NB4 (cell line): ENCODE measurements at regions not wholly inside any gene's neighbourhood (a gene's known extent, or its start where the extent isn't known, plus 50 kb on each side); places are given as distances from the start of the nearest gene placed in this dataset.
A peak's percentile ranks its signal among the peaks of the same experiment; 100 is the strongest.

Experiments used
- DNase-seq: peaks from one replicate; pipeline ENCODE4 v3.0.0; 2010; ENCODE audit warnings: low read depth
- H3K4me3 ChIP-seq: one replicate; pipeline ENCODE4 v1.5.1; 2011; ENCODE audit warnings: mild to moderate bottlenecking, low read depth, low read length, moderate library complexity
- MYC ChIP-seq: IDR thresholded peaks from 2 replicates; pipeline ENCODE4 v1.6.1; 2011; ENCODE audit warnings: low read depth, low read length
- POLR2A ChIP-seq: IDR thresholded peaks from 2 replicates; pipeline ENCODE4 v1.6.1; 2011; ENCODE audit warnings: mild to moderate bottlenecking; ENCODE audit not compliant: insufficient read length; ENCODE audit errors: extremely low read depth
- TF ChIP-seq, protein P1 (sequence below): IDR thresholded peaks from one replicate; pipeline ENCODE4 v1.5.1; 2012; ENCODE audit warnings: low read depth, low read length
- TF ChIP-seq, protein P2 (sequence below): IDR thresholded peaks from 2 replicates; pipeline ENCODE4 v1.6.1; 2011; ENCODE audit warnings: low read depth, low read length

DNA sequence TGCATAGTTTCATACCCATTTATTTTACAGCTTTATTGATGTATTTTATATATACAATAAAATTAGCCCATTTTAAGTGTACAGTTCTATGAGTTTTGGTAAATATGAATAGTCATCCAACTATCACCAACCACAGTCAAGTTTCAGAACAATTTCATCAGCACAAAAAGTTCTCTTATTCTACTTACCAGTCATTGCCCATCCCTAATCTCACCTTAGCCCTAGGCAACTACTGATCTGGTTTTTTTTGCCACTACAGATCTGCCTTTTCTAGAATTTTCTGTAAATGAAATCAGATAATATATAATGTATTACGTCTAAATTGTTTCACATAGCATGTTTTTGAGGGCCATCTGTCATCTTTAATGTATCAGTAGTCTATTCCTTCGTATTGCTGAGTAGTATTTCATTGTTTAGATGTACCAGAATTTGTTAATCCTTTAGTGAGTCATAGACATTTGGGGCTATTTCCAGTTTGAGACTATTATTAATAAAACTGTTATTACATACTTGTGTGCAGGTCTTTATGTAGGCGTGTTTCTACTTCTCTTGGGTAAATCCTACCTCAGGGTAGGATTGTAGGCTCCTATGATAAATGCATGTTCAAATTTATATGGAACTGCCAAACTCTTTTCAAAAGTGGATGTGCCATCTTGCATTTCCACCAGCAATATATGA lies 198.5 kb upstream of the ADAMTSL1 start:
- DNase-seq: no peak
- no peak overlapping the region for H3K4me3 ChIP-seq
- TF ChIP-seq, protein P1, sequence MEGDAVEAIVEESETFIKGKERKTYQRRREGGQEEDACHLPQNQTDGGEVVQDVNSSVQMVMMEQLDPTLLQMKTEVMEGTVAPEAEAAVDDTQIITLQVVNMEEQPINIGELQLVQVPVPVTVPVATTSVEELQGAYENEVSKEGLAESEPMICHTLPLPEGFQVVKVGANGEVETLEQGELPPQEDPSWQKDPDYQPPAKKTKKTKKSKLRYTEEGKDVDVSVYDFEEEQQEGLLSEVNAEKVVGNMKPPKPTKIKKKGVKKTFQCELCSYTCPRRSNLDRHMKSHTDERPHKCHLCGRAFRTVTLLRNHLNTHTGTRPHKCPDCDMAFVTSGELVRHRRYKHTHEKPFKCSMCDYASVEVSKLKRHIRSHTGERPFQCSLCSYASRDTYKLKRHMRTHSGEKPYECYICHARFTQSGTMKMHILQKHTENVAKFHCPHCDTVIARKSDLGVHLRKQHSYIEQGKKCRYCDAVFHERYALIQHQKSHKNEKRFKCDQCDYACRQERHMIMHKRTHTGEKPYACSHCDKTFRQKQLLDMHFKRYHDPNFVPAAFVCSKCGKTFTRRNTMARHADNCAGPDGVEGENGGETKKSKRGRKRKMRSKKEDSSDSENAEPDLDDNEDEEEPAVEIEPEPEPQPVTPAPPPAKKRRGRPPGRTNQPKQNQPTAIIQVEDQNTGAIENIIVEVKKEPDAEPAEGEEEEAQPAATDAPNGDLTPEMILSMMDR: no peak
- no peak for TF ChIP-seq POLR2A
- TF ChIP-seq MYC: no peak
- TF ChIP-seq, protein P2, sequence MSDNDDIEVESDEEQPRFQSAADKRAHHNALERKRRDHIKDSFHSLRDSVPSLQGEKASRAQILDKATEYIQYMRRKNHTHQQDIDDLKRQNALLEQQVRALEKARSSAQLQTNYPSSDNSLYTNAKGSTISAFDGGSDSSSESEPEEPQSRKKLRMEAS: no peak

DNA sequence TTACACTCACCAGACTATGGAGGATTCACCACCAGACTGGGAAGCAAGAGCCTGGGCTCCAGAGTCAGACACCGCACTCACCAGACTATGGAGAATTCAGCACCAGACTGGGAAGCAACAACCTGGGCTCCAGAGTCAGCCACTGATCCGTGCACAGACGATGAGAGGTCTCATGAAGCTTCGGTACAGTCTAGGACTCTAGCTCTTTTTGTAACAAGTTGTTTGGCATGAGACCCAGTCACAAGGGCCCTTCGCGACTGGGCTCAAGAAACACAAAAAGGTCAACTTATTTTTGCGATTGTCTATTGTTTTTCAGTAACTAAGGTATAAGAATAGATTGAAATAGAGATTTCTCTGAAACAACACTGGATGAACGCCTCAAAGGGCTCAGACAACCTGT lies 192.7 kb upstream of the ADAMTSL1 start:
- no peak for DNase-seq
- H3K4me3 ChIP-seq: no peak overlapping the region
- TF ChIP-seq, protein P1: no peak
- TF ChIP-seq POLR2A (no peak), MYC (no peak)
- TF ChIP-seq, protein P2: no peak

DNA sequence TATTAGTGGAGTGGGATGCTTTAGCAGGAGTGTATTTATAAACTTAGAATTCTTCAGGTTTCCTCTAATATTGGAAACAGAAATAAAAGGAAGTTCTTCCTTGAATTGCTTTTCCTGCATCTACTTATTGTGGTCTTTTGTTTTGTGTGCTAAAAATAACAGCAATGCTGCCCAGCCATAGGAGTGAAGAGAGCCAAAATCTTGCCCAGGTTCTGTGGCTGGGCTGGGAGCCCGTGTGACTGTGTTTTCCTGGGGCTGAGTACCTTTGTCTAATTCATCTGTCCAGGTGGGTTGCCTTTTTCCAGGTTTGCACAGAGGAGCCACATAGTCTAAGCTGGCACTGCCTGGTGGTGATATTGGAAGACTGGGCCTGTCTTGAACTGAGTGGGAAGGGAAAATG lies 179.7 kb upstream of the ADAMTSL1 start:
- TF ChIP-seq MYC (no peak), POLR2A (no peak)
- TF ChIP-seq, protein P1: no peak
- TF ChIP-seq, protein P2: no peak
- H3K4me3 ChIP-seq: no peak overlapping the region
- DNase-seq: no peak

DNA sequence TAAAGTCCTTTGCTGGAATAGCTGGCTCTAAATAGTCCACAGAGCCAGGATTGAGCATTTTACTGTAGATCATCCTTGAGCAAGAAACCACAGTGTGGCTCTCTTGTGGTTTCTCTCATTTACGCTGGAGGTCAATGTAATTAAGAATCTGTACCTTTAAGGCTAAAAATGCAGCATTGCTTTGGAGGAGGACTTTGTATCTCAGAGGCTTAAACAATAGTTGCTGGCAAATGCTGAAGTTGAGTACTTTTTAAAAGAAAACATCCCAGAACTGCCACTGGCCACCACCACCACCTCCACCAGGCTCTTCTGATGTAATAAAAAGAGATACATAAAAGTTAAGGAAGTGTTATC lies 177.3 kb upstream of the ADAMTSL1 start:
- peak; percentile 36 for DNase-seq
- H3K4me3 ChIP-seq: no peak overlapping the region
- TF ChIP-seq POLR2A: no peak
- TF ChIP-seq, protein P1: no peak
- no peak for TF ChIP-seq MYC
- TF ChIP-seq, protein P2: no peak

DNA sequence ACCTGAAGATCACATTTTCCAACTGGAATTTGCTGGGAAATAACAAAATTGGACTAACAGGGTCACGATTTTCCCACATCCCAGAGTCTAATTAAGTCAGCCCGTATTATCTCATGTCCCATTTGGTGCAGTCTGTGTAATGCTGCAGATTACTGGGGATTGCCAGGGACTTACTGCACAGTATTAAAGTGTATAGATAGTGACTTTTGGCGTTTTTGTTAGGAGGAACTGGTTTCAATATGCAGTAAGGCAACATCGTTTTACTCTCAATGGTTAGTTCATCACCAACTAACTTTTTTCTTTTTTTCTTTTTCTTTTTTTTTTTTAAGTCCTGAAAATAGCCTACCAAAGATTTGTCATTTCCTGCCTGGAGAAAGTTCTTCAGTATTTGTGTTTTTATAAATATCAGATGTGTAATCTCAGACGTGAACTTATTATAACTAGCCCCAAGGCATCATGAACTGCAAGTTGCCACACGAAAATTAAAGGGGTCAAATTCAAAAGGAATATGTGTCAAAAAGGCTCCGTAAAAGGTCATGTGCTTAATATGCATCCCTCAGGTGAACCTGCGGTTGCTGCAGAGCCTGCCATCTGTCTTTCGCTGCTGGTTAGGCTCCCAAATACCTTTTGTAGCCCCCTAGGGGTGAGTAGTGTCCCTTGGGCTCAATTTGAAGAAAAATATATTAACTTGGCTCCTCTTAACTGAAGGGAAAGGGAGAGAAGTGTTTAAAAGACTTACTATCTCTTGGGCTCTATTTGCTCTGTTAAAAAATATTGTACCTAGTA lies 176.7 kb upstream of the ADAMTSL1 start:
- no peak overlapping the region for H3K4me3 ChIP-seq
- TF ChIP-seq MYC (no peak), POLR2A (no peak)
- TF ChIP-seq, protein P1: peak; percentile 48
- DNase-seq: peak; percentile 16
